HFF-Myc (cell line): ENCODE measurements at regions not wholly inside any gene's neighbourhood (a gene's known extent, or its start where the extent isn't known, plus 50 kb on each side); places are given as distances from the start of the nearest gene placed in this dataset.

Experiments
- DNase-seq: peaks from one replicate; pipeline ENCODE4 v3.0.0-alpha.2; 2011; ENCODE audit warnings: low read depth; ENCODE audit errors: extremely low read depth
- H3K4me3 ChIP-seq: replicated peaks from 2 replicates; pipeline ENCODE4 v1.5.1; 2011; ENCODE audit warnings: low read depth, mild to moderate bottlenecking, control low read depth, low read length
- TF ChIP-seq, protein P1 (sequence below): IDR thresholded peaks from 2 replicates; pipeline ENCODE4 v1.5.1; 2012; ENCODE audit warnings: mild to moderate bottlenecking, low read depth, low read length, control low read depth; ENCODE audit errors: missing control alignments

DNA sequence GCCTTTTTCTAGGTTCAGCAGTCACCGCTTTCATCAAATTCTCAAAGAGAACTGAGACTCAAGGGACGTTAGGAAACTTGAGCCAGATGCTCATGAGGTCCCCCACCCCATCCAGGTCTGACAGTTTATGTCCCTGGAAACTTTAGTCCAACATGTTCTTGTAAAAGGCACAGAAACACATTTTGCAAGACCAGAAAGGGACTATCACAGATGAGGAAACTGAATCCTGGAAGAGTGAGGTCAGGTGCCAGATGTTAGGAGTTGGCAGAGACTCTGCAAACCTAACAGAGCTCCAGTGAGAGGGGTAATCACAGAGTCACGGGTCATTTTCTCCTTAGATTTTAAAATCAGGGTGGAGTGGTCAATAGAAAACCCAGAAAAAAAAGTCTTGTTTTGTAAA lies 76.6 kb downstream of the RDH14 start:
- TF ChIP-seq, protein P1, sequence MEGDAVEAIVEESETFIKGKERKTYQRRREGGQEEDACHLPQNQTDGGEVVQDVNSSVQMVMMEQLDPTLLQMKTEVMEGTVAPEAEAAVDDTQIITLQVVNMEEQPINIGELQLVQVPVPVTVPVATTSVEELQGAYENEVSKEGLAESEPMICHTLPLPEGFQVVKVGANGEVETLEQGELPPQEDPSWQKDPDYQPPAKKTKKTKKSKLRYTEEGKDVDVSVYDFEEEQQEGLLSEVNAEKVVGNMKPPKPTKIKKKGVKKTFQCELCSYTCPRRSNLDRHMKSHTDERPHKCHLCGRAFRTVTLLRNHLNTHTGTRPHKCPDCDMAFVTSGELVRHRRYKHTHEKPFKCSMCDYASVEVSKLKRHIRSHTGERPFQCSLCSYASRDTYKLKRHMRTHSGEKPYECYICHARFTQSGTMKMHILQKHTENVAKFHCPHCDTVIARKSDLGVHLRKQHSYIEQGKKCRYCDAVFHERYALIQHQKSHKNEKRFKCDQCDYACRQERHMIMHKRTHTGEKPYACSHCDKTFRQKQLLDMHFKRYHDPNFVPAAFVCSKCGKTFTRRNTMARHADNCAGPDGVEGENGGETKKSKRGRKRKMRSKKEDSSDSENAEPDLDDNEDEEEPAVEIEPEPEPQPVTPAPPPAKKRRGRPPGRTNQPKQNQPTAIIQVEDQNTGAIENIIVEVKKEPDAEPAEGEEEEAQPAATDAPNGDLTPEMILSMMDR: no peak
- no peak overlapping the region for H3K4me3 ChIP-seq
- DNase-seq: no peak

GRCh38 chr2:18482666-18483065 lies 77.8 kb downstream of the RDH14 start:
- DNase-seq: no peak
- no peak overlapping the region for H3K4me3 ChIP-seq
- TF ChIP-seq, protein P1: no peak

GRCh38 chr2:18479947-18480369 lies 80.5 kb downstream of the RDH14 start:
- DNase-seq: no peak
- TF ChIP-seq, protein P1: no peak
- H3K4me3 ChIP-seq: no peak overlapping the region

DNA sequence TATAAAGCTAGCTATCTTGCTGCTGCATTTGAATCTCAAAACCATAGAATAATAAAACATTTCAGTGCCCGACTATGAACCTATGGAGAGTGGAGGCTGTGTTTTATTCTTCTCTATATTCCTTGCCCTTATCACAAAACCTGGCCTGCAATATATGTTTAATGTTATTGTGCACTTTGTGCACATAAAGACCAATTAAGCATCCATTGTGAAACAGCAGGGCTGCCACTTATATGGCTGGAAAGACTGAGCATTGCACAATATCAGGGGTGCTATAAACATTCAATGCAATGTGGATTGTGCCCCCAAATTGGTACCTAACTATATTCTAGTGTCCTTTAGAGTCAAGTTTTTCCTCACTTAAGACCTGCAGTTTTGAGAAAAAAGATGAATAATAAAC lies 83.2 kb downstream of the RDH14 start:
- H3K4me3 ChIP-seq: no peak overlapping the region
- TF ChIP-seq, protein P1: no peak
- DNase-seq: no peak

GRCh38 chr2:18476484-18476883 lies 84.0 kb downstream of the RDH14 start:
- DNase-seq: no peak
- TF ChIP-seq, protein P1: no peak
- no peak overlapping the region for H3K4me3 ChIP-seq

GRCh38 chr2:18475884-18476283 lies 84.6 kb downstream of the RDH14 start:
- TF ChIP-seq, protein P1: no peak
- H3K4me3 ChIP-seq: no peak overlapping the region
- DNase-seq: no peak

- TF ChIP-seq, protein P1: no peak
- DNase-seq: no peak
These were observed 85.8 kb downstream of the RDH14 start for GRCh38 chr2:18474700-18475099.

More at GRCh38 chr2:18474700-18475099, 85.8 kb downstream of the RDH14 start:
- no peak overlapping the region for H3K4me3 ChIP-seq
